ENCODE measurements at regions not wholly inside any gene's neighbourhood (a gene's known extent, or its start where the extent isn't known, plus 50 kb on each side); places are given as distances from the start of the nearest gene placed in this dataset.

DNA sequence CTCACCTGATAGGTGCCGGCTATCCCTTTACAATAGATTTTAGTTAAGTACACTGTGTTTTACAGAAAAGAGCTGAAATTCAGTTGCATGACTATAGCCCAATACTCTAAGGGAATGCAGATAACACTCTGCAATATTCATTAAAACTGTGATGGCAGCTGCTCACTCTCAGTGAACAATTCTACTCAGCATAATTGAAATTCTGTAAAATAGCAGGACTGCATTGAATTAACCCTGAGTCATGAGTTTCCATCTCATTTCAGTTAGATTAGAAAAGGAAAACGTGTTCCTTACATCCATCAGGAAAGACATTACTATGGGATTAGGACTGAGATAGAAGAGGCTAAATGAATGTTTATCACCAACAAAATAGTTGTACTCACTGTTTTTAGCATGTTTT, 613.3 kb upstream of the JAG1 start:
- TF ChIP-seq CTCF (conservative IDR thresholded peaks at IDR 0.05; ENCODE audit: low read depth, low read length), result no peak
- H3K4me3 ChIP-seq (ENCODE audit: low read depth, low read length), result no peak overlapping the region
- no peak for DNase-seq (ENCODE audit: low read depth)

DNA sequence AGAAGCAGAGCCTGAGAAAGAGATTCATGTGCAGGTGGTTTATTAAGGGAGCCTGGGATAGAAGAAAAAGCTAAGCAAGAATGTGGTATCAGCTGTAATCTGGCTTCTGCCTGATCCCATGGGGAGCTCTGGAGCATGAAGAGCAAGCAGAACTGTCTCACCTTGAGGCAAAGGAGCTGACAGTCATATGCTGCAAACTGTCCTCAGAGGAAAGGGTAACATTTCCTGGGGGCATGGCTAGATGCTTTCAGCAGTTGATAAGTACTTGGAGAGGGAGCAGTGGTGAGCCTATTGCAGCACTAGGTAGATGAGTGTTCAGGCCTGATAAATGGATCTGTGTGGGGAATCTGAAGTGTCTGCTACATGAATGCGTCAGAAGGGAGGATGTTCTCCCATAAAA, 621.5 kb upstream of the BTBD3 start:
- no peak for DNase-seq (ENCODE audit: low read depth)
- no peak for TF ChIP-seq CTCF (conservative IDR thresholded peaks at IDR 0.05; ENCODE audit: low read depth, low read length)
- H3K4me3 ChIP-seq (ENCODE audit: low read depth, low read length), result no peak overlapping the region

DNA sequence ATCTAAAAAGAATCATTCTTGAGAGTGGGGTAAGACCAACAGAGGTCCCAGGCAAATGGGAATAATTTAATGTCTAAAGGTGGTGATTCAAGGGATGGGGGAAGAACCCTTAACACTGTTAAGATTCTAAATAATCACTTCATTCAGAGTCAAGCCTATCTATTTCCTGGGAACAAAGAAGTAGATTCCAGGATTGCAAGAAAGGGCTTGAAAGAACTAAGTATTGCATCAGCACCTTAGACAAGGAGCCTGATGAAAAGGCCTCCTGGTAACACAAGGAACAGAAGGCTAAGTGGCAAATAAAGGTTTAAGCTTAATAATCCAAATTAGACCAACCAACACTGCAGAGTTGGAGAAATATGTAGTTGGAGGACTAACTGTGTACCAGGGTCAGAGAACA, 620.7 kb upstream of the BTBD3 start:
- DNase-seq (ENCODE audit: low read depth), result no peak
- no peak overlapping the region for H3K4me3 ChIP-seq (ENCODE audit: low read depth, low read length)
- no peak for TF ChIP-seq CTCF (conservative IDR thresholded peaks at IDR 0.05; ENCODE audit: low read depth, low read length)

GRCh38 chr20:11301699-11302098, 616.0 kb upstream of the BTBD3 start:
- no peak for DNase-seq (ENCODE audit: low read depth)

GRCh38 chr20:11302436-11302835, 615.3 kb upstream of the BTBD3 start:
- no peak overlapping the region for H3K4me3 ChIP-seq (ENCODE audit: low read depth, low read length)
- TF ChIP-seq CTCF (conservative IDR thresholded peaks at IDR 0.05; ENCODE audit: low read depth, low read length), result no peak
- no peak for DNase-seq (ENCODE audit: low read depth)

More at GRCh38 chr20:11301699-11302098, 616.0 kb upstream of the BTBD3 start:
- no peak overlapping the region for H3K4me3 ChIP-seq (ENCODE audit: low read depth, low read length)
- TF ChIP-seq CTCF (conservative IDR thresholded peaks at IDR 0.05; ENCODE audit: low read depth, low read length), result no peak

DNA sequence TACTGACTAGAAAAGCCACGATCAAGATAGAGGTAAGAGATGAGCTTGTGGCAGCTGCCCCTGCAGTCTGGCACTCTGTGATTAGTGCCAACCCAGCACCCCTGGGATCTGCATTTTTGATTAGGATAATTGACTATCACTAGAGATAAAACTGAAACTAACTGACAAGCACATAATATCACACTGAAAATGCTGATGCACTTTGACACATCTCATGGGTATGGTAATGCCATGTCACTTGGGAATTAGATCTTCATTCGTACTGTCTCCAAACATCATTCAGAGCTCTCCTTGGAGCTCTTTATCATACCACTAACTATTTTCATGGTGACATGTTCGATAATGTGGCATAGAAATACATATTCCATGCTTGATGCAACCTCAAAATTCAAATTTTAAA, 612.9 kb upstream of the BTBD3 start:
- DNase-seq (ENCODE audit: low read depth), result no peak
- TF ChIP-seq CTCF (conservative IDR thresholded peaks at IDR 0.05; ENCODE audit: low read depth, low read length), result no peak
- H3K4me3 ChIP-seq (ENCODE audit: low read depth, low read length), result no peak overlapping the region

DNA sequence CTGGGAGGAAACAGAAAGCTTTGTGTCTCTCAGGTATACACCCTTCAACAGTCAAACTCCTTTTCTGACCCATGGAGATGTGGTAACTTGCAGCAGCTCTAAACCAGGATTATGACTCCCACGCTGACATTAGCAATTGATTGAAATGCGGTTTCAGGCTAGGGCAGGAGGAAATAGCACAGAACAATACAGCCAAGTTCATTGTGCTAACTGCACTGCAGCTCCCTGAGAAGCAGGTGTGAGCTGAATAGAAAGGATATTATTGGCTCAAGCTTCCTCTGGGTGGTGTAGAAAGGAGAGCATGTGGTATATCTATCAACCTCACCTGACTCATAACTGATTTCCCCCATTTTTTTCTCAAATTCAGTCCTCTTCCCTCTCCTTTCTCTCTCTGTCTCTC, 612.3 kb upstream of the BTBD3 start:
- no peak for DNase-seq (ENCODE audit: low read depth)
- TF ChIP-seq CTCF (conservative IDR thresholded peaks at IDR 0.05; ENCODE audit: low read depth, low read length), result no peak
- H3K4me3 ChIP-seq (ENCODE audit: low read depth, low read length), result no peak overlapping the region
